ENCODE measurements at regions not wholly inside any gene's neighbourhood (a gene's known extent, or its start where the extent isn't known, plus 50 kb on each side); places are given as distances from the start of the nearest gene placed in this dataset.

- Histone ChIP-seq H3K4me1 (no peaks in the 10 kb centered on the region), H3K27me3 (no peaks in the 10 kb centered on the region), H3K9me3 (no peaks in the 10 kb centered on the region), H3K36me3 (no peaks in the 10 kb centered on the region), H3K4me3 (no peak overlapping the region), H3K27ac (no peak overlapping the region)
- DNase-seq: no peak
- intact Hi-C loops (cut with DNase I): no loop called here
- no peak for TF ChIP-seq CTCF (IDR thresholded peaks at IDR 0.05)
- 39 to 41% methylated on average over 3 of the region's 3 CpGs for WGBS, 2 donors
- no peak for ATAC-seq
Observed at GRCh38 chr7:85529201-85529600, 342.3 kb upstream of the SEMA3D start.

- TF ChIP-seq CTCF (IDR thresholded peaks at IDR 0.05): no peak
- intact Hi-C loops (cut with DNase I): no loop called here
- no peak overlapping the region for H3K4me3 ChIP-seq
- no peaks in the 10 kb centered on the region for H3K36me3 ChIP-seq
- WGBS, 2 donors: 60 to 70% methylated on average over 2 of the region's 2 CpGs
- H3K4me1 ChIP-seq: no peaks in the 10 kb centered on the region
- H3K27ac ChIP-seq: no peak overlapping the region
- no peaks in the 10 kb centered on the region for H3K9me3 ChIP-seq
- H3K27me3 ChIP-seq: no peaks in the 10 kb centered on the region
- no peak for ATAC-seq
- DNase-seq: no peak
Observed at GRCh38 chr7:85528581-85528980, 341.7 kb upstream of the SEMA3D start.

- no peaks in the 10 kb centered on the region for H3K27me3 ChIP-seq
- no peaks in the 10 kb centered on the region for H3K9me3 ChIP-seq
- H3K27ac ChIP-seq: no peak overlapping the region
- H3K36me3 ChIP-seq: no peaks in the 10 kb centered on the region
- TF ChIP-seq CTCF (IDR thresholded peaks at IDR 0.05): no peak
- intact Hi-C loops (cut with DNase I): no loop called here
- DNase-seq: no peak
- H3K4me3 ChIP-seq: no peak overlapping the region
- no peak for ATAC-seq
- no peaks in the 10 kb centered on the region for H3K4me1 ChIP-seq
Observed at GRCh38 chr7:85525676-85526075, 338.8 kb upstream of the SEMA3D start.

DNA sequence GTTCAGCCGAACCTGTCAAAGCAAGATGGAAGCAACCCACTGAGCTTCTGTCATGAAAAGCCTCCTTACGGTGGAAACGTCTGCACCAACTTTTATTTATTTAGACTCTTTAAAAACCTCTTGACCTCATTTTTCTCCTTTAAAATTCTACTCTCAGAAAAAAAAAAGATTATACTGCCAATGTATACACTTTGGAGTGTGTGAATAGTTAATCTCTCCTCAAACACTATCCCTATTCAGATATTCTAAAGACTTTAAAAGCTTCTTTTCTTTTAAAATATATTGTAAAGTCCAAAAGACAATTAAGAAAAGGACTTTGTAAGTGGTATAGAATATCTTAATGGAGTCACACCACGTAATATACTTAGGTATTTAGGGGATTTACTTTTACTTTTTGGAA, 335.2 kb upstream of the SEMA3D start:
- no peak overlapping the region for H3K4me3 ChIP-seq
- WGBS, 2 donors: 80 to 88% methylated on average over 4 of the region's 4 CpGs
- H3K36me3 ChIP-seq: no peaks in the 10 kb centered on the region
- H3K9me3 ChIP-seq: no peaks in the 10 kb centered on the region
- intact Hi-C loops (cut with DNase I): no loop called here
- TF ChIP-seq CTCF (IDR thresholded peaks at IDR 0.05): no peak
- ATAC-seq (no peak), DNase-seq (no peak)
- H3K27me3 ChIP-seq: no peaks in the 10 kb centered on the region
- H3K4me1 ChIP-seq: no peaks in the 10 kb centered on the region
- H3K27ac ChIP-seq: no peak overlapping the region
